Trophoblast cell (in vitro differentiated cells and primary cell): ENCODE measurements at regions not wholly inside any gene's neighbourhood (a gene's known extent, or its start where the extent isn't known, plus 50 kb on each side); places are given as distances from the start of the nearest gene placed in this dataset.
"Not testable (repeated sequence)": the region's sequence is repeated elsewhere in the genome, so short reads cannot be mapped to it uniquely, and the experiment has no call there.

Source experiments
- DNase-seq, 2 donors: peaks; one replicate each; pipeline ENCODE4 v3.0.0-alpha.2; 2016
- H2AFZ ChIP-seq: 2 replicates; pipeline ENCODE4 v1.6.1; 2013; ENCODE audit warnings: low read length, moderate library complexity, mild to moderate bottlenecking; ENCODE audit not compliant: insufficient read depth, poor library complexity
- H2AK5ac ChIP-seq: 2 replicates; pipeline ENCODE4 v1.6.1; 2013; ENCODE audit warnings: mild to moderate bottlenecking, low read length
- H2BK120ac ChIP-seq: 2 replicates; pipeline ENCODE4 v1.6.1; 2013; ENCODE audit warnings: low read length, mild to moderate bottlenecking, moderate library complexity; ENCODE audit not compliant: insufficient read depth, poor library complexity
- H2BK12ac ChIP-seq: 2 replicates; pipeline ENCODE4 v1.6.1; 2013; ENCODE audit warnings: mild to moderate bottlenecking, low read length, moderate library complexity
- H2BK5ac ChIP-seq: 2 replicates; pipeline ENCODE4 v1.6.1; 2013; ENCODE audit warnings: low read length, low read depth, moderate library complexity, mild to moderate bottlenecking; ENCODE audit not compliant: poor library complexity
- H3K14ac ChIP-seq: 2 replicates; pipeline ENCODE4 v1.6.1; 2013; ENCODE audit warnings: mild to moderate bottlenecking, low read length
- H3K18ac ChIP-seq: 2 replicates; pipeline ENCODE4 v1.6.1; 2013; ENCODE audit warnings: mild to moderate bottlenecking, low read length
- H3K23ac ChIP-seq: 2 replicates; pipeline ENCODE4 v1.6.1; 2013; ENCODE audit warnings: low read length
- H3K27ac ChIP-seq: 2 replicates; pipeline ENCODE4 v1.5.1; 2013; ENCODE audit warnings: low read depth, mild to moderate bottlenecking, inconsistent platforms, low read length, moderate library complexity
- H3K27me3 ChIP-seq: 2 replicates; pipeline ENCODE4 v1.6.1; 2013; ENCODE audit warnings: inconsistent platforms, mild to moderate bottlenecking, low read length, moderate library complexity; ENCODE audit not compliant: insufficient read depth
- H3K36me3 ChIP-seq, 2 experiments: 1 replicate in 1 of 2; 2 replicates in 1 of 2; pipeline ENCODE4 v1.6.1; 2013; ENCODE audit warnings: low read length in 2 of 2, mild to moderate bottlenecking in 2 of 2, moderate library complexity in 1 of 2; ENCODE audit not compliant: insufficient read depth in 2 of 2, control insufficient read depth in 1 of 2
- H3K4ac ChIP-seq: 2 replicates; pipeline ENCODE4 v1.6.1; 2013; ENCODE audit warnings: low read depth, mild to moderate bottlenecking, low read length, moderate library complexity
- H3K4me1 ChIP-seq, 2 experiments: 1 replicate in 1 of 2; 2 replicates in 1 of 2; pipeline ENCODE4 v1.6.1; 2013; ENCODE audit warnings: low read length in 2 of 2, mild to moderate bottlenecking in 2 of 2, moderate library complexity in 1 of 2; ENCODE audit not compliant: insufficient read depth in 2 of 2, control insufficient read depth in 1 of 2
- H3K4me2 ChIP-seq: 2 replicates; pipeline ENCODE4 v1.6.1; 2013; ENCODE audit warnings: inconsistent platforms, mild to moderate bottlenecking, low read length, moderate library complexity
- H3K4me3 ChIP-seq: 2 replicates; pipeline ENCODE4 v1.5.1; 2013; ENCODE audit warnings: mild to moderate bottlenecking, low read depth, low read length, inconsistent platforms
- H3K79me1 ChIP-seq: one replicate; pipeline ENCODE4 v1.6.1; 2013; ENCODE audit warnings: low read length
- H3K79me2 ChIP-seq: 2 replicates; pipeline ENCODE4 v1.6.1; 2013; ENCODE audit warnings: low read length, mild to moderate bottlenecking; ENCODE audit not compliant: control insufficient read depth, insufficient read depth, poor library complexity
- H3K9ac ChIP-seq: 2 replicates; pipeline ENCODE4 v1.6.1; 2013; ENCODE audit warnings: mild to moderate bottlenecking, low read length
- H3K9me3 ChIP-seq: 2 replicates; pipeline ENCODE4 v1.6.1; 2013; ENCODE audit warnings: low read depth, mild to moderate bottlenecking, control low read depth, inconsistent platforms, low read length; ENCODE audit not compliant: insufficient read depth
- H4K12ac ChIP-seq: 2 replicates; pipeline ENCODE4 v1.6.1; 2013; ENCODE audit warnings: low read depth, mild to moderate bottlenecking, low read length, moderate library complexity
- H4K8ac ChIP-seq: 2 replicates; pipeline ENCODE4 v1.6.1; 2013; ENCODE audit warnings: low read depth, mild to moderate bottlenecking, low read length, moderate library complexity
- H4K91ac ChIP-seq: one replicate; pipeline ENCODE4 v1.6.1; 2013; ENCODE audit warnings: low read depth, mild to moderate bottlenecking, low read length, moderate library complexity
- WGBS: extraction: QIAGEN DNeasy Blood & Tissue Kit; methylation state at CpG from one replicate; pipeline ENCODE4 v1.1.7; 2013; ENCODE audit warnings: missing lambda C conversion rate; ENCODE audit not compliant: insufficient read length, insufficient coverage; ENCODE audit errors: extremely low coverage; 5-methylcytosine and 5-hydroxymethylcytosine counted together

GRCh38 chrX:77046180-77046810 is 400.9 kb upstream of the FGF16 start:
- DNase-seq, H3K18ac ChIP-seq, H3K14ac ChIP-seq, H4K8ac ChIP-seq, H3K9me3 ChIP-seq, H2AK5ac ChIP-seq, H3K23ac ChIP-seq, H3K79me2 ChIP-seq, H2BK5ac ChIP-seq, H3K27me3 ChIP-seq, H2BK12ac ChIP-seq, H2BK120ac ChIP-seq, H3K79me1 ChIP-seq, H3K36me3 ChIP-seq, H2AFZ ChIP-seq, H3K9ac ChIP-seq, H3K4me1 ChIP-seq, H4K12ac ChIP-seq, H3K4ac ChIP-seq, H3K27ac ChIP-seq, H4K91ac ChIP-seq: not testable (repeated sequence)
- H3K4me3 ChIP-seq = peak overlapping the region; percentile 35
- WGBS = no CpG with 5 or more reads among the region's 29 CpGs
- H3K4me2 ChIP-seq = peak overlapping the region; percentile 47

- H3K9ac ChIP-seq = no peak overlapping the region
- no peak overlapping the region for H3K23ac ChIP-seq
- no peaks in the 10 kb centered on the region for H3K79me1 ChIP-seq
- H2BK12ac ChIP-seq = no peak overlapping the region
- no CpG with 5 or more reads among the region's 2 CpGs for WGBS
- no peaks in the 10 kb centered on the region for H3K4me1 ChIP-seq
- H4K12ac ChIP-seq = no peak overlapping the region
- H4K91ac ChIP-seq = no peak overlapping the region
- H3K4me2 ChIP-seq = no peak overlapping the region
- no peak overlapping the region for H3K14ac ChIP-seq
- no peaks in the 10 kb centered on the region for H3K79me2 ChIP-seq
- H4K8ac ChIP-seq = no peak overlapping the region
- no peaks in the 10 kb centered on the region for H3K9me3 ChIP-seq
- no peak overlapping the region for H3K4me3 ChIP-seq
- H3K36me3 ChIP-seq = no peaks in the 10 kb centered on the region
- no peak overlapping the region for H2BK120ac ChIP-seq
- no peak overlapping the region for H2AK5ac ChIP-seq
- H2BK5ac ChIP-seq = no peak overlapping the region
- no peak overlapping the region for H3K27ac ChIP-seq
- no peak for DNase-seq
- no peak overlapping the region for H3K18ac ChIP-seq
- no peaks in the 10 kb centered on the region for H3K27me3 ChIP-seq
- no peak overlapping the region for H2AFZ ChIP-seq
- no peak overlapping the region for H3K4ac ChIP-seq
Measured at GRCh38 chrX:77060572-77060971, 386.6 kb upstream of the FGF16 start.

GRCh38 chrX:77061022-77061421 is 386.2 kb upstream of the FGF16 start:
- Histone ChIP-seq H2BK120ac (no peak overlapping the region), H3K23ac (no peak overlapping the region), H3K79me2 (no peaks in the 10 kb centered on the region), H3K4me1 (no peaks in the 10 kb centered on the region), H3K27me3 (no peaks in the 10 kb centered on the region), H3K18ac (no peak overlapping the region), H2BK12ac (no peak overlapping the region), H3K9me3 (no peaks in the 10 kb centered on the region), H3K36me3 (no peaks in the 10 kb centered on the region), H2BK5ac (no peak overlapping the region), H3K27ac (no peak overlapping the region), H3K4me3 (no peak overlapping the region), H3K9ac (no peak overlapping the region), H4K12ac (no peak overlapping the region), H3K14ac (no peak overlapping the region), H2AFZ (no peak overlapping the region), H3K4ac (no peak overlapping the region), H4K8ac (no peak overlapping the region), H2AK5ac (no peak overlapping the region), H3K4me2 (no peak overlapping the region), H4K91ac (no peak overlapping the region), H3K79me1 (no peaks in the 10 kb centered on the region)
- no peak for DNase-seq

GRCh38 chrX:77061545-77061944 is 385.6 kb upstream of the FGF16 start:
- H3K9ac ChIP-seq = no peak overlapping the region
- H3K4ac ChIP-seq = no peak overlapping the region
- H3K79me1 ChIP-seq = no peaks in the 10 kb centered on the region
- H3K18ac ChIP-seq = no peak overlapping the region
- no peak overlapping the region for H2BK5ac ChIP-seq
- H3K23ac ChIP-seq = no peak overlapping the region
- no peaks in the 10 kb centered on the region for H3K27me3 ChIP-seq
- no peak overlapping the region for H4K12ac ChIP-seq
- no peaks in the 10 kb centered on the region for H3K9me3 ChIP-seq
- no peak for DNase-seq
- H3K36me3 ChIP-seq = no peaks in the 10 kb centered on the region
- H3K14ac ChIP-seq = no peak overlapping the region
- no peak overlapping the region for H2AFZ ChIP-seq
- no peak overlapping the region for H2BK12ac ChIP-seq
- WGBS = no CpG with 5 or more reads among the region's 3 CpGs
- H3K4me1 ChIP-seq = no peaks in the 10 kb centered on the region
- H3K4me2 ChIP-seq = no peak overlapping the region
- H2AK5ac ChIP-seq = no peak overlapping the region
- no peak overlapping the region for H2BK120ac ChIP-seq
- no peak overlapping the region for H3K27ac ChIP-seq
- H3K79me2 ChIP-seq = no peaks in the 10 kb centered on the region
- no peak overlapping the region for H3K4me3 ChIP-seq
- no peak overlapping the region for H4K8ac ChIP-seq
- no peak overlapping the region for H4K91ac ChIP-seq
